ENCODE measurements at regions not wholly inside any gene's neighbourhood (a gene's known extent, or its start where the extent isn't known, plus 50 kb on each side); places are given as distances from the start of the nearest gene placed in this dataset.

GRCh38 chr1:157384258-157384657, 168.1 kb downstream of the FCRL5 start:
- POLR2A ChIA-PET = no interaction called here
- Histone ChIP-seq H3K9me2 (no peaks in the 10 kb centered on the region), H3F3A (replicated peaks; ENCODE audit: insufficient read depth) (no peaks in the 10 kb centered on the region), H3K4me1 (ENCODE audit: control insufficient read depth in 1 of 2, insufficient read depth in 2 of 2, low read depth in 1 of 2, low read length in 1 of 2) (no peaks in the 10 kb centered on the region), H3K9me3 (no peaks in the 10 kb centered on the region), H3K79me2 (ENCODE audit: insufficient read depth) (no peaks in the 10 kb centered on the region), H3K4me3 (ENCODE audit: low read depth in 2 of 2, low read length in 1 of 2) (no peak overlapping the region), H3K27me3 (ENCODE audit: insufficient read depth) (peaks cover 26% of the 10 kb centered on the region; the same call in 1 of the 2 replicates), H3K27ac (ENCODE audit: low read depth in 2 of 2, low read length in 1 of 2) (no peak overlapping the region), H3K4me2 (no peak overlapping the region), H3K9ac (no peak overlapping the region), H2AFZ (ENCODE audit: low read depth) (no peak overlapping the region), H4K20me1 (ENCODE audit: insufficient read depth) (no peaks in the 10 kb centered on the region), H3K36me3 (replicated peaks in 1 of 2; ENCODE audit: control insufficient read depth in 1 of 2, insufficient read depth in 2 of 2, low read length in 1 of 2) (no peaks in the 10 kb centered on the region)
- CTCF ChIA-PET = interaction anchor here (1.0 kb wide), 1 partner anchor 14 kb away, joined by 3 read pairs; no protein-coding TSS in a partner anchor
- no peak for DNase-seq
- TF ChIP-seq, protein P1, sequence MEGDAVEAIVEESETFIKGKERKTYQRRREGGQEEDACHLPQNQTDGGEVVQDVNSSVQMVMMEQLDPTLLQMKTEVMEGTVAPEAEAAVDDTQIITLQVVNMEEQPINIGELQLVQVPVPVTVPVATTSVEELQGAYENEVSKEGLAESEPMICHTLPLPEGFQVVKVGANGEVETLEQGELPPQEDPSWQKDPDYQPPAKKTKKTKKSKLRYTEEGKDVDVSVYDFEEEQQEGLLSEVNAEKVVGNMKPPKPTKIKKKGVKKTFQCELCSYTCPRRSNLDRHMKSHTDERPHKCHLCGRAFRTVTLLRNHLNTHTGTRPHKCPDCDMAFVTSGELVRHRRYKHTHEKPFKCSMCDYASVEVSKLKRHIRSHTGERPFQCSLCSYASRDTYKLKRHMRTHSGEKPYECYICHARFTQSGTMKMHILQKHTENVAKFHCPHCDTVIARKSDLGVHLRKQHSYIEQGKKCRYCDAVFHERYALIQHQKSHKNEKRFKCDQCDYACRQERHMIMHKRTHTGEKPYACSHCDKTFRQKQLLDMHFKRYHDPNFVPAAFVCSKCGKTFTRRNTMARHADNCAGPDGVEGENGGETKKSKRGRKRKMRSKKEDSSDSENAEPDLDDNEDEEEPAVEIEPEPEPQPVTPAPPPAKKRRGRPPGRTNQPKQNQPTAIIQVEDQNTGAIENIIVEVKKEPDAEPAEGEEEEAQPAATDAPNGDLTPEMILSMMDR (IDR thresholded peaks at IDR 0.05) = no peak
- TF ChIP-seq RAD21 (IDR thresholded peaks at IDR 0.05; ENCODE audit: low read length) (no peak), SIN3A (IDR thresholded peaks at IDR 0.05; ENCODE audit: borderline replicate concordance, low read depth, low read length) (no peak), RCOR1 (IDR thresholded peaks at IDR 0.05; ENCODE audit: low read length) (no peak), REST (IDR thresholded peaks at IDR 0.05; ENCODE audit: low read depth, low read length) (no peak), NRF1 (IDR thresholded peaks at IDR 0.05; ENCODE audit: low read depth, low read length) (no peak), ELF1 (IDR thresholded peaks at IDR 0.05) (no peak), YY1 (IDR thresholded peaks at IDR 0.05; ENCODE audit: low read depth) (no peak), USF2 (IDR thresholded peaks at IDR 0.05; ENCODE audit: borderline replicate concordance, low read depth, low read length) (no peak)
- WGBS (ENCODE audit: low lambda C conversion rate) = 0% methylated on average over 2 of the region's 2 CpGs

GRCh38 chr1:157382351-157382750, 170.0 kb downstream of the FCRL5 start:
- DNase-seq = no peak
- H3K27me3 ChIP-seq (ENCODE audit: insufficient read depth) = peaks cover 37% of the 10 kb centered on the region; the same call in 1 of the 2 replicates
- H3K9ac ChIP-seq = no peak overlapping the region
- CTCF ChIA-PET = interaction anchor here (0.7 to 1.0 kb wide), 2 partner anchors 12 to 123 kb away, joined by 3 to 4 read pairs; no protein-coding TSS in a partner anchor
- no peak overlapping the region for H3K27ac ChIP-seq (ENCODE audit: low read depth in 2 of 2, low read length in 1 of 2)
- H3K4me1 ChIP-seq (ENCODE audit: control insufficient read depth in 1 of 2, insufficient read depth in 2 of 2, low read depth in 1 of 2, low read length in 1 of 2) = no peaks in the 10 kb centered on the region
- H4K20me1 ChIP-seq (ENCODE audit: insufficient read depth) = no peaks in the 10 kb centered on the region
- TF ChIP-seq RXRA (IDR thresholded peaks at IDR 0.05; ENCODE audit: borderline replicate concordance, low read depth) = no peak
- WGBS (ENCODE audit: low lambda C conversion rate) = 0% methylated on average over 1 of the region's 1 CpG
- H3F3A ChIP-seq (replicated peaks; ENCODE audit: insufficient read depth) = no peaks in the 10 kb centered on the region
- no peak overlapping the region for H2AFZ ChIP-seq (ENCODE audit: low read depth)
- no peaks in the 10 kb centered on the region for H3K9me2 ChIP-seq
- H3K9me3 ChIP-seq = no peaks in the 10 kb centered on the region
- POLR2A ChIA-PET = no interaction called here
- H3K4me3 ChIP-seq (ENCODE audit: low read depth in 2 of 2, low read length in 1 of 2) = no peak overlapping the region
- H3K36me3 ChIP-seq (replicated peaks in 1 of 2; ENCODE audit: control insufficient read depth in 1 of 2, insufficient read depth in 2 of 2, low read length in 1 of 2) = no peaks in the 10 kb centered on the region
- H3K4me2 ChIP-seq = no peak overlapping the region
- no peaks in the 10 kb centered on the region for H3K79me2 ChIP-seq (ENCODE audit: insufficient read depth)

Data from SK-N-SH (cell line).